Chondrocyte (in vitro differentiated cells): ENCODE measurements at regions not wholly inside any gene's neighbourhood (a gene's known extent, or its start where the extent isn't known, plus 50 kb on each side); places are given as distances from the start of the nearest gene placed in this dataset.

ENCODE experiments used
- DNase-seq: peaks from one replicate; pipeline ENCODE4 v3.0.0; 2021; ENCODE audit warnings: mixed read lengths, low spot score
- H3K27ac Mint-ChIP-seq: one replicate; pipeline ENCODE4 v1.8.0; 2021; ENCODE audit warnings: mild to moderate bottlenecking, moderate library complexity, mixed read lengths; ENCODE audit not compliant: unreplicated experiment
- H3K27me3 Mint-ChIP-seq: 2 replicates; pipeline ENCODE4 v1.8.0; 2021; ENCODE audit warnings: low read depth, mixed read lengths
- H3K36me3 Mint-ChIP-seq: 2 replicates; pipeline ENCODE4 v1.8.0; 2021; ENCODE audit warnings: low read depth, mixed read lengths
- H3K4me1 Mint-ChIP-seq: 2 replicates; pipeline ENCODE4 v1.8.0; 2021; ENCODE audit warnings: low read depth, mild to moderate bottlenecking, mixed read lengths
- H3K4me3 Mint-ChIP-seq: one replicate; pipeline ENCODE4 v1.8.0; 2021; ENCODE audit warnings: mild to moderate bottlenecking, moderate library complexity, mixed read lengths; ENCODE audit not compliant: unreplicated experiment
- H3K9me3 Mint-ChIP-seq: 2 replicates; pipeline ENCODE4 v1.8.0; 2021; ENCODE audit warnings: low read depth, mixed read lengths
- CTCF ChIP-seq: fragments of 200-600 bp; sonication (generic); IDR thresholded peaks from 2 replicates; pipeline ENCODE4 v1.5.0; 2021; ENCODE audit warnings: antibody characterized with exemption, mild to moderate bottlenecking, moderate library complexity

DNA sequence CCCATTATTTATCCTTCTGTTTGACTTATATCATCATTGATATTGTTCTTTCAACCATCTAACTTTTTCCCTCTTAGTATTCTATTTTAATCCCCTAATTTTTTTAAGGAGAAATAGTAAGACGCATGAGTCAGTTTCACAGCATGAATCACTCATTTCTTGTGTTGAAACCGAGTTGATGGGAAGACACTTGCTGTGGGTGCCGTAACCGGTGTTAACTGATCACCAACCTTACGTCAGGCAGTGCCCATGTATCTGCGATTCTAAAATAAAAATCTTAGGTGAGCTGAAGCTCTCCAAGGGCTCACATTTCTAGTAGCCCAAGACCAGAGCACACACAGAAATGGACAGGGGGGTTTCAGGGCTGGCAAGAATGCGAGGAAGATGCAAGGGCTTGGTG, 348.1 kb downstream of the GALR1 start:
- no peaks in the 10 kb centered on the region for H3K4me1 Mint-ChIP-seq
- no peak overlapping the region for H3K4me3 Mint-ChIP-seq
- no peaks in the 10 kb centered on the region for H3K27me3 Mint-ChIP-seq
- no peak for TF ChIP-seq CTCF
- H3K36me3 Mint-ChIP-seq: no peaks in the 10 kb centered on the region
- no peak overlapping the region for H3K27ac Mint-ChIP-seq
- no peaks in the 10 kb centered on the region for H3K9me3 Mint-ChIP-seq
- no peak for DNase-seq

GRCh38 chr18:77600674-77601073, 351.0 kb downstream of the GALR1 start:
- no peak for TF ChIP-seq CTCF
- H3K9me3 Mint-ChIP-seq: no peaks in the 10 kb centered on the region
- H3K4me1 Mint-ChIP-seq: no peaks in the 10 kb centered on the region
- H3K4me3 Mint-ChIP-seq: no peak overlapping the region
- no peaks in the 10 kb centered on the region for H3K36me3 Mint-ChIP-seq
- no peak for DNase-seq
- H3K27ac Mint-ChIP-seq: no peak overlapping the region
- H3K27me3 Mint-ChIP-seq: no peaks in the 10 kb centered on the region

DNA sequence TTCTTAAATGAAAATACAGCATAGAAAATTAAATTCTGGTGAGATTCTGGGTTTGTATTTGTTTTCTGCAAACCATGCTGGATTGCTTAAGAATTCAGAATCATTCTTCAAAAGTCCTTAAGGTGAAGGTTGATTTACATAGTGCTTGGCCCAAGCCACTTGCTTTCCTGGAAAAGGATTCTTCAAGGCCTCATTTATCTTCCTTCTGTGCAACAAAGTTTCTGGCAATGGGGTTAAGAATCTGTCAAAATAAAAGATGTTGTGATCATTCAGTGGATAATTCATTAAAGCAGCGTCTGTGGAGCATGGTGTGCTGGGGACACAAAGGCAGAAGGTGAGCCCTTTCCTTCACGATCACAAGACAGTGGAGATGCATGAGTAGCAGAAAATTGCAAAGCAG, 351.9 kb downstream of the GALR1 start:
- DNase-seq: no peak
- Mint-ChIP-seq H3K27me3 (no peaks in the 10 kb centered on the region), H3K4me3 (no peak overlapping the region), H3K9me3 (no peaks in the 10 kb centered on the region), H3K36me3 (no peaks in the 10 kb centered on the region), H3K27ac (no peak overlapping the region), H3K4me1 (no peaks in the 10 kb centered on the region)
- TF ChIP-seq CTCF: no peak

DNA sequence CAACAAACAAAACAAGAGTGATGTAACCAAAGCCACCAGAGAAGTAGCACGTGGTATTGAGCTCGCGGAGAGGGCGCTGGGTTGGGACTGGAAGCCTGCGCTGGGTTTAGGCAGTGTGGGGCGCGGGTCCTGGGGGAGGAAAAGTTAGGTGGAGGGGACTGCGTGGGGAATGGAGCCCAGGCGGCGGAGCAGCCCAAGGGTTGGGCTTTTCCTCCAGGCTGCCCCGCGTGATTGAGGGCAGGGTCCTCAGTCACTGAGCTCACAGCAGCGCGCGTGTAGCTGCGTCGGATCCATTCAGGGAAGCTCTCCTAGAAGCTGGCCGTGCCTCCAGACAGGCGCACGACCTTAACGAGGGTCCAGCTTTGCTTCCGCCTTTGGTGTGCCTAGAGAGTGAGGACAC, 357.4 kb downstream of the GALR1 start:
- H3K27me3 Mint-ChIP-seq: no peaks in the 10 kb centered on the region
- H3K4me1 Mint-ChIP-seq: no peaks in the 10 kb centered on the region
- DNase-seq: no peak
- H3K27ac Mint-ChIP-seq: no peak overlapping the region
- H3K4me3 Mint-ChIP-seq: no peak overlapping the region
- no peak for TF ChIP-seq CTCF
- peaks cover 11% of the 10 kb centered on the region for H3K9me3 Mint-ChIP-seq
- no peaks in the 10 kb centered on the region for H3K36me3 Mint-ChIP-seq

- no peak for TF ChIP-seq CTCF
- H3K27ac Mint-ChIP-seq: no peak overlapping the region
- H3K4me1 Mint-ChIP-seq: no peaks in the 10 kb centered on the region
- H3K36me3 Mint-ChIP-seq: no peaks in the 10 kb centered on the region
- DNase-seq: no peak
- peaks cover 11% of the 10 kb centered on the region for H3K9me3 Mint-ChIP-seq
- no peak overlapping the region for H3K4me3 Mint-ChIP-seq
- H3K27me3 Mint-ChIP-seq: no peaks in the 10 kb centered on the region
Observed at GRCh38 chr18:77608807-77609206, 359.2 kb downstream of the GALR1 start.
